ENCODE measurements at regions not wholly inside any gene's neighbourhood (a gene's known extent, or its start where the extent isn't known, plus 50 kb on each side); places are given as distances from the start of the nearest gene placed in this dataset.
"Not testable (repeated sequence)": the region's sequence is repeated elsewhere in the genome, so short reads cannot be mapped to it uniquely, and the experiment has no call there.

DNA sequence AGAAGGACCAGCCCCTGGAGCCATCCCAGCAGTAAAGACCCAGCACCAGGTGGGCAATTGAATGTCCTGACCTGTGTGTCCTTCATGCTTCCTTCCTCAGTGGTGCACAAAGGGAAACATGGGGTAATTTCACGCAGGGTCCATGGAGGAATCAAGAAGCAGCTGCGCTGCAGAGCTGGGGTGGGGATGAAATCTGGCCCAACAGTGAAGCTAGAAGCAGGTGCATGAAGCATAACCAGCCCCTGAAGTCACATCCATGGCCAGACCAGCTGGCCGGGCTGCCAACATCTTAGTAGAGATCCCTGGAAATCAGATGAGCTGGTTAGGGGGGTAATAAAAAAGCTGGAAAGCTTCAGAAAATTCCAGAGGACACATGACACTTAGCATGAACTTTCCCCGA lies 646.7 kb upstream of the DEFB115 start:
- peaks cover 0 to 4% of the 10 kb centered on the region in 2 donors for H3K4me1 Mint-ChIP-seq (ENCODE audit: low read depth in 2 of 2)
- no peak overlapping the region for H3K27ac Mint-ChIP-seq
- H3K27me3 Mint-ChIP-seq = no peaks in the 10 kb centered on the region
- no peaks in the 10 kb centered on the region for H3K36me3 Mint-ChIP-seq (ENCODE audit: insufficient read depth)
- DNase-seq = no peak
- no peak overlapping the region for H3K4me3 Mint-ChIP-seq
- ATAC-seq (replicated peaks) = no peak
- peaks cover 7% of the 10 kb centered on the region in 2 donors for H3K9me3 Mint-ChIP-seq

DNA sequence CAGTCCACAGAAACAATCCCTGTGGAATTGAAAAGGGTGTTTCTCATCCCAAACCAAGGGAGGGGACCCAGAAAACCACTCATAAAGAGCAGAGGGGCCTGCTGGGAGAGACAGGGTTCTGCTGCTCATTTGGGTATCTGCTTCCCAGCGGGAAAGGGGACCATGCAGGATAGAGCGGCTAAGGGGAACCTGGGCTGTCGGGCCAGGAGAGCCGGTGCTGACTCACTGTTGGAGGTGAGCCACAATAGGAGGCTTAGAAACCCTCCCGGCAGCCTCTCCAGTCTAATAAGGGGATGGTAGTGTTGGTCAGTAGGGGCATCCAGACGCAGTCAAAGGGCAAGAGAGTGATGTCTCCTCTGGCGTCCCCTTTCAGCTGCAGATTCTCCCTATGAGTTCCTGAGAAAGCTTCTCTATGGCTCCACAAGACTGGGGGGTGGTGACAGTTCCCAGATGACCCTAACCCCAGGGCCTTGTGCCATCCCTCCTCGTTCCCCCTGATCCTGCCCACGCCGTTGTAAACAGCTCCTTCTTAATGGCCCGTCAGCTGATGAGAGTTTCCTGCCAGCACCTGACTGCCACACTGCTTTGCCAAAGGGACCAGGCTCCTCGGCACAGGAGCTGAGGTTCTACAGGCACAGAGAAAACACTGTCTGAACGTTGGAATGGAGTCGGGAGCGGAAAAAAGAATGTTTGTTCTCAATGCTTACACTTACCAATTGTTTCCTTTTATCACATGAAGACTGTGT lies 646.1 kb upstream of the DEFB115 start:
- Mint-ChIP-seq H3K27me3 (no peaks in the 10 kb centered on the region), H3K27ac (no peak overlapping the region), H3K4me1 (ENCODE audit: low read depth in 2 of 2) (peaks cover 0 to 4% of the 10 kb centered on the region in 2 donors), H3K36me3 (ENCODE audit: insufficient read depth) (no peaks in the 10 kb centered on the region), H3K9me3 (peaks cover 7% of the 10 kb centered on the region in 2 donors), H3K4me3 (no peak overlapping the region)
- ATAC-seq (replicated peaks) (no peak), DNase-seq (no peak)

DNA sequence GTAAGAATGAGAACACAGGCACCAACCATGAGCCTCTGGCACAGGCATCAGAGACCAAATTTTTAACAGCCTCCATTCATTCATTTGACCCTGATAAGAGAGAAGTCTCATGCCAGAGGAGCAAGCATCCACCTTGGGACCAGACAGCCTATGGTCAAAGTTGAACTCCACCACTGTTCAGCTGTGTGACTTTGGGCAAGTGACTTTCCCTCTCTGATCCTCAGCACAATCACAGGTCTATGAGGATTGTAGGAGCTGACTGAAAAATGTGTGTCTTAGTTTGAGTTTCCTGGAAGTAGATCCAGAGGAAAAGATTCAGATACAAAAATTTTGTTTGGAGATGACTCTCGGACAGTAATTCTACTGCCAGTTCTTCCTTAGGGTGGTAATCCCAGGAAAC lies 645.1 kb upstream of the DEFB115 start:
- H3K27ac Mint-ChIP-seq = no peak overlapping the region
- DNase-seq = no peak
- H3K27me3 Mint-ChIP-seq = no peaks in the 10 kb centered on the region
- H3K4me1 Mint-ChIP-seq (ENCODE audit: low read depth in 2 of 2) = peaks cover 0 to 4% of the 10 kb centered on the region in 2 donors
- no peaks in the 10 kb centered on the region for H3K36me3 Mint-ChIP-seq (ENCODE audit: insufficient read depth)
- peaks cover 7% of the 10 kb centered on the region in 2 donors for H3K9me3 Mint-ChIP-seq
- no peak for ATAC-seq (replicated peaks)
- H3K4me3 Mint-ChIP-seq = no peak overlapping the region

DNA sequence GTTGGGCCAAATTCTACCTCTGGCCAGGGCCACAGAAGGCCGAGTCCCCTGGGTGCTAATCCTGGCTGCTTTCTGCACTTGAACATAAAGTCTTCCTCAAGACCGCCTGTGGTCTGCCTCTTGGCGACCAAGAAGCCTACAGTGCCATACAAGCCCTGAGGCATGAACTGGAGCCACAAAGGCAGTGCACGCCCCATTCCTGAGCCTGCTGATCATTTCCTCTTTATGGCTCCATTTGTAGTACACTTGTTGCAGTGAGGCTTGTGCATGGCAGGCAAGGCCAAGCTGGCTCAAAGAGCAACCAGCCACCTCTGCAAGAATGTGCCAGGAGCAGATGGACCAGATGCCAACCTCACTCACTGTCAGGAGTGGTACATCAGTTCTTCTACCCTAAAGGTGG lies 636.1 kb upstream of the DEFB115 start:
- not testable (repeated sequence) for H3K36me3 Mint-ChIP-seq (ENCODE audit: insufficient read depth); H3K27ac Mint-ChIP-seq; H3K27me3 Mint-ChIP-seq; ATAC-seq (replicated peaks); H3K4me1 Mint-ChIP-seq (ENCODE audit: low read depth in 2 of 2); DNase-seq; H3K4me3 Mint-ChIP-seq
- H3K9me3 Mint-ChIP-seq = peaks cover 0 to 11% of the 10 kb centered on the region in 2 donors

DNA sequence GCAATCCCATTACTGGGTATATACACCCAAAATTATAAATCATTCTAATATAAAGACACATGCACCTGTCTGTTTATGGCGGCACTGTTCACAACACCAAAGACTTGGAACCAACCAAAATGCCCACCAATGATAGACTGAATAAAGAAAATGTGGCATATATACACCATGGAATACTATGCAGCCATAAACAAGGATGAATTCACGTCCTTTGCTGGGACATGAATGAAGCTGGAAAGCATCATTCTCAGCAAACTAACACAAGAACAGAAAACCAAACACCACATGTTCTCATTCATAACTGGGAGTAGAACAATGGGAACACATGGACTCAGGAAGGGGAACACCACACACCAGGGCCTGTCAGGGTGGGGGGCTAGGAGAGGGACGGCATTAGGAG lies 633.2 kb upstream of the DEFB115 start:
- H3K36me3 Mint-ChIP-seq (ENCODE audit: insufficient read depth); DNase-seq; H3K4me3 Mint-ChIP-seq; H3K27me3 Mint-ChIP-seq; ATAC-seq (replicated peaks); H3K27ac Mint-ChIP-seq; H3K4me1 Mint-ChIP-seq (ENCODE audit: low read depth in 2 of 2): not testable (repeated sequence)
- H3K9me3 Mint-ChIP-seq = peaks cover 0 to 20% of the 10 kb centered on the region in 2 donors

DNA sequence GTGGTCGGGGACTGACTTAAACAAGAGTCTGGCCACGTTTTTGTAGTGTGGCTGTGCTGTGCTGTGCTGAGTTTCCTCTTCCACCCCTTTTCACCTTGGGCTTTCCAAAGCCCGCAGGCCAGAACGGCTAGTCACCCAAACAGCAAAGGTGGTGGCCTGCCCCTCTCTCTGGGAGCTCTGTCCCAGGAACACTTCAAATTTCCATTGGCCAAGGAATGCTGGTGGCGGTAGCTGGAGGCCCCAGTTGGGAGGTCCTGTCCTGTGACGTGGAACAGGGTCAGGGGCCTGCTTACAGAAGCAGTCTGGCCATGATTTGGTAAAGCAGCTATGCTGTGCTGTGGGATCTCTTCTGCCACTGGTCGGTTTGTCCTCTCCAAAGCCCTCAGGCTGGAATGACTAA lies 628.1 kb upstream of the DEFB115 start:
- H3K27ac Mint-ChIP-seq; H3K27me3 Mint-ChIP-seq; ATAC-seq (replicated peaks); H3K36me3 Mint-ChIP-seq (ENCODE audit: insufficient read depth); H3K4me1 Mint-ChIP-seq (ENCODE audit: low read depth in 2 of 2); H3K4me3 Mint-ChIP-seq: not testable (repeated sequence)
- peaks cover 0 to 24% of the 10 kb centered on the region in 2 donors for H3K9me3 Mint-ChIP-seq
- peak in 1 of 3 experiments; percentile 2 for DNase-seq

DNA sequence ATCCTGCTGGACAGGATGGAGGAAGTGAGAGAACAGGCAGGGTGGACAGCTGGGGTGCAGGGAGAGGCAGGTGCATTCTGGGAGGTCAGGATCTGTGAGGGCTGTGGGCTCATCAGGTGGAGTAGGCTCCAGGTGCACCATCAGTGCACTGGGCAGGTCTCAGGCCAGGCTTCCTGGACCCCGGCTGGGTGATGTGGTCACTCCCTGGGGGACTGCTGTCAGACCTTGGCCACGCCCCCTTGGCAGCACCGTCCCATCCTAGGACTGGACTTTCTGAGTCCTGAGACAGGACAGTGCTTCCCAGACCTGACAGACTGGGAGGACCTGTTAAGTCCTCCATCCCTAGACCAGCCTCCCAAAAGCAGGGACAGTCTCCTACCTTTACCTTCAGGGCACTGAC lies 626.7 kb upstream of the DEFB115 start:
- no peak for ATAC-seq (replicated peaks)
- Mint-ChIP-seq H3K36me3 (ENCODE audit: insufficient read depth) (no peaks in the 10 kb centered on the region), H3K27ac (no peak overlapping the region), H3K9me3 (peaks cover 3 to 20% of the 10 kb centered on the region in 2 donors), H3K27me3 (no peaks in the 10 kb centered on the region), H3K4me3 (no peak overlapping the region), H3K4me1 (ENCODE audit: low read depth in 2 of 2) (no peaks in the 10 kb centered on the region)
- no peak for DNase-seq

DNA sequence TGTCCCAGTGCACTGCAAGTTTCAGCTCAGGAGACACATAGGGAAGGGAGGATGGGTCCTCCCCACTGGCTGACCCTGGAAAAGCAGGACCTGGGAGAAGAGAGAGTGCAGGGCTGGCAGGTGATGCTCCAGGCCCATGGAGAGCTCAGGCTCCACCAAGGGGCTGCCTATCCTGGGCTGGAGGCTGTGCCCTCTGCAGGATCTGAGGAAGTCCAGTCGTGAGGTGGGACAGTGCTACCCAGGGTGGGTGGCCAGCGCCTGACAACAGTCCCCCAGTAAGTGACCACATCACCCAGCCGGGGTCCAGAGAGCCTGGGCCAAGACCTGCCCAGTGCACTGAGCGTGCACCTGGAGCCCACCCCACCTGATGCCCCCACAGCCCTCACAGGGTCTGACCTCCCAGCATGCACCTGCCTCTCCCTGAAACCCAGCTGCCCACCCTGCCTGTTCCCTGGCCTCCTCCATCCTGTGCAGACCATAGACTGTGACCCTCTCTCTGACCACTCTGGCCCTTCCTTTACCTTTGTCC lies 626.1 kb upstream of the DEFB115 start:
- not testable (repeated sequence) for H3K36me3 Mint-ChIP-seq (ENCODE audit: insufficient read depth); ATAC-seq (replicated peaks); DNase-seq

DNA sequence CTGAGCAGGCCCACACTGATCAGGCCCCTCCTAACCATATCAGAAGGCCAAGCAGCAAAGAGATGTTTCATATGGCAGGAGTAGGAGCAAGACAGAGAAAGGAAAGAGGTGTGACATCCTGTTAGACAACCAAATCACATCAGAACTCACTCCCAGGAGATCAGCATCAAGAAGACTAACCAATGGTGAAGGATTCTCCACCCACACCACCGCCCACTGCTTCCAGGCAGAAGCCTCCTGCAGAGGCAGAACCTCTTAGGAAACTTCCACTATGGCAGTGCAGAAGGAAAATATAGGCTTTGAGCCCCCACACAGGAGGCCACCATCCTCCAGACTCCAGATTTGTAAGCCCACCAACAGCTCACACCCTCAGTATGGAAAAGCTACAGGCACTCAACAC lies 624.7 kb upstream of the DEFB115 start:
- H3K4me1 Mint-ChIP-seq (ENCODE audit: low read depth in 2 of 2); ATAC-seq (replicated peaks); H3K36me3 Mint-ChIP-seq (ENCODE audit: insufficient read depth); H3K27me3 Mint-ChIP-seq; DNase-seq; H3K27ac Mint-ChIP-seq; H3K4me3 Mint-ChIP-seq: not testable (repeated sequence)
- H3K9me3 Mint-ChIP-seq = peaks cover 3 to 15% of the 10 kb centered on the region in 2 donors

More for the DNA sequence above, 626.1 kb upstream of the DEFB115 start:
- H3K27ac Mint-ChIP-seq; H3K4me1 Mint-ChIP-seq (ENCODE audit: low read depth in 2 of 2); H3K4me3 Mint-ChIP-seq; H3K27me3 Mint-ChIP-seq: not testable (repeated sequence)
- peaks cover 3 to 17% of the 10 kb centered on the region in 2 donors for H3K9me3 Mint-ChIP-seq

DNA sequence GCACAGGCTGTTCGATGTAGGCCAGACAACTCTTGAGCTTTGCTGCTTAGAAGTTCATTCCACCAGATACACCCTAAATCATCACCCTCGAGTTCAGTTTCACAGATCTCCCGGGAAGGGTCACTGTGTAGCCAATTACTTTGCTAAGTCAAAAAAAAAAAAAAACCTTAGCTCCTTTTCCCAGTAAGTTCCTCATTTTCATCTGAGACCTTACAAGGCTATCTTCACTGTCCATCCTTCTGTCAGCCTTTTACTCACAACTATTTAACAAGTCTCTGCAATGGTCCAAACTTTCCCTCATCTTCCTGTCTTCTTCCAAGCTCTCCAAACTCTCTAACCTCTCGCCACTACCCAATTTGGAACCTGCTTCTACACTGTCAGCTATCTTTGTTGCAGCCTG lies 615.9 kb upstream of the DEFB115 start:
- H3K9me3 Mint-ChIP-seq = peaks cover 6 to 14% of the 10 kb centered on the region in 2 donors
- H3K27me3 Mint-ChIP-seq; DNase-seq; H3K27ac Mint-ChIP-seq; ATAC-seq (replicated peaks); H3K4me3 Mint-ChIP-seq; H3K36me3 Mint-ChIP-seq (ENCODE audit: insufficient read depth); H3K4me1 Mint-ChIP-seq (ENCODE audit: low read depth in 2 of 2): not testable (repeated sequence)

DNA sequence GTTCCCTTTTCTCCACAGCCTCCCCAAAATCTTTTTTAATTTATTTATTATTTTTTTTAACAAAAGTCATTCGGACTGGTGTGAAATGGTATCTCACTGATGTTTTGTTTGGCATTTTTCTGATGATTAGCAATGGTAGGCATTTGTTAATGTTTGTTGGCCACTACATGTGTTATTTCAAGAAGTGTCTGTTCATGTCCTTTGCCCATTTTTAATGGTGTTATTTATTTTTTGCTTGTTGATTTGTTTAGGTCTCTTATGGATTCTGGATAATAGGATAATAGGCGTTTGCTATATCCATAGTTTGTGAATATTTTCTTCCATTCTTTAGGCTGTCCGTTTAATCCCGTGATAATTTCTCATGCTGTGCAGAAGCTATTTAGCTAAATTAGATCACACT lies 596.5 kb upstream of the DEFB115 start:
- not testable (repeated sequence) for H3K27me3 Mint-ChIP-seq; H3K4me3 Mint-ChIP-seq; H3K4me1 Mint-ChIP-seq (ENCODE audit: low read depth in 2 of 2); ATAC-seq (replicated peaks); DNase-seq; H3K36me3 Mint-ChIP-seq (ENCODE audit: insufficient read depth); H3K27ac Mint-ChIP-seq; H3K9me3 Mint-ChIP-seq

DNA sequence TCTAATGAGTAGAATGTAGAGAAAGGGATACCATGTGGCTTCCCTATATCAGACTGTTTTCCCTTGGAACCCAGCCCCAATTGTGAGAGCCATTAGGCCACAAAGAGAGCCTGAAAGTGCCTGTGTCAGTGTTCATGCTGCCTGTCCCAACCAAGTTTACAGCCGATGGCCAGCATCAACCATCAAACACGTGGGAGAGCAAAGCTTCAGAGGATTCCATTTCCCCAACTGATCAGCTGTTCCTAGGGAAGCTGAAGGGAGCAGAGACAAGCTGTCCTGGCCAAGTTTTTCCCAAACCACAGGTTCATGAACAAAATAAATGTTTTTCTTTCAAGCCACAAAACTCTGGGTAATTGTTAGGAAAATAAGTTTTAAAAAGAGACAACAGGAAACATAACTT lies 589.0 kb upstream of the DEFB115 start:
- H3K36me3 Mint-ChIP-seq (ENCODE audit: insufficient read depth); H3K27me3 Mint-ChIP-seq; H3K27ac Mint-ChIP-seq; H3K9me3 Mint-ChIP-seq; H3K4me3 Mint-ChIP-seq; DNase-seq; H3K4me1 Mint-ChIP-seq (ENCODE audit: low read depth in 2 of 2); ATAC-seq (replicated peaks): not testable (repeated sequence)

DNA sequence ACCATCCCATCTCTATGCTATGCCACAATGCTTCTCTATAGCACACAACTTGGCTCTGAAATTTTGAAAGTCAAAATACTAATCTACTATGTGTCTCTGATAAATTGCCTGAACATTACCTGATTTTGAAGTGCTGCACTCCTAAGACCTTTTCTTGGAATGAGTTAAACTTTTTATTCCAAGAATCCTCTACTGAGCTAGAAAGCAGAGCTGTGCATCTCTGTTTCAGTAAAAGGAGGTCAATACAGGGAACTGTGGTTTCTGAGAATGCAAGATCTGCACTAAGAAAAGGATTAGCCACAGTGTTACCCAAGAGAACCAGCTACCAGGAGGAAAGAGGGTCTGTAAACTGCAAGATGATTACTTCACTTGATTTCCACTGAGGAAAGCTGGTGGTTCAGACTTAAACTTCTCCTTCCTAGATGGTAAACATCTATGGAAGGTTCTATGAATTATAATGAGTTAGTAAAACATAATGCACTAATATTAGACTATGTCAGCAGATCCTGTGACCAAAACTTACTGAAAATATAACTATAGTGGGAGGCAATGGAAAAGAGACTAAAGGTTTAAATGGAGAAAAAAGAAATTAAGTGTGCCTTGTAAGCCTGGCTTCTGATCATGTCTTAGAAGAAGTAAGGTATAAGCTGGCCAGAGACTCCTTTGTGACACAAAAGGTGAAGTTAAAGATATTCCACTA lies 588.0 kb upstream of the DEFB115 start:
- not testable (repeated sequence) for H3K4me1 Mint-ChIP-seq (ENCODE audit: low read depth in 2 of 2); H3K27ac Mint-ChIP-seq; DNase-seq; ATAC-seq (replicated peaks); H3K9me3 Mint-ChIP-seq; H3K36me3 Mint-ChIP-seq (ENCODE audit: insufficient read depth); H3K27me3 Mint-ChIP-seq; H3K4me3 Mint-ChIP-seq

DNA sequence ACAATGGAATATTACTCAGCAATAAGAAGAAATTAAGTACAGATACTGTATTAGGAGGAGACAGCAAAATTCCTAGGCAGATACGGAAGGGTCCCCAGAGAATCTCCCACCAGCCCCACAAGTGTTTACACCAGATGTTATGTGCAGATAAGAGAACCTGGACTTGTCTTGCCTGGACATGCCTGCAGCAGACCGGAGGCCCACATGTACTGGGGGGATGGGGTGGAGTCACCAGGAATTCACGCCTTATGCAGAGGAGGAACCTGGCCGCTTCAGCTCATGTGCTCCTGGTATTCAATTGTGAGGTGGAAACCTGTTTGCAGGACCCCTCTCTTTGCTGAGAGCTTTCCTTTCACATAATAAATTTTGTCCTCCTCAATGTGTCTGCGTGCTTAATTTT lies 586.3 kb upstream of the DEFB115 start:
- not testable (repeated sequence) for H3K36me3 Mint-ChIP-seq (ENCODE audit: insufficient read depth); H3K4me3 Mint-ChIP-seq; ATAC-seq (replicated peaks); H3K27ac Mint-ChIP-seq; H3K27me3 Mint-ChIP-seq; H3K9me3 Mint-ChIP-seq; H3K4me1 Mint-ChIP-seq (ENCODE audit: low read depth in 2 of 2); DNase-seq

Data from effector memory CD8-positive, alpha-beta T cell (primary cell).